HEK293 (cell line): ENCODE measurements at regions not wholly inside any gene's neighbourhood (a gene's known extent, or its start where the extent isn't known, plus 50 kb on each side); places are given as distances from the start of the nearest gene placed in this dataset.

Source experiments
- CTCF ChIA-PET: fragments of 350-600 bp; formaldehyde crosslinking; extraction: SDS; loops from one replicate; lab custom pipeline; 2021; ENCODE audit warnings: antibody characterized with exemption; lab: Yijun Ruan, JAX
- POLR2A ChIA-PET: fragments of 300-600 bp; formaldehyde crosslinking; extraction: SDS; loops from one replicate; lab custom pipeline; 2020; ENCODE audit warnings: antibody characterized with exemption, inconsistent platforms; lab: Yijun Ruan, JAX
- H3K27ac ChIP-seq: fragments of 200-500 bp; sonication (Bioruptor generic); 2 replicates; pipeline ENCODE4 v1.5.1; 2014; ENCODE audit warnings: low read depth, low read length, control low read depth, inconsistent platforms; ENCODE audit errors: extremely low read depth
- H3K36me3 ChIP-seq, 2 experiments: fragments of 200-500 bp in 1 of 2; sonication (Bioruptor generic) in 1 of 2; 1 replicate in 1 of 2; 2 replicates in 1 of 2; pipeline ENCODE4 v1.5.1; 2014 to 2017; ENCODE audit warnings: inconsistent platforms in 2 of 2, low read length in 2 of 2; ENCODE audit not compliant: control insufficient read depth in 2 of 2, insufficient read depth in 1 of 2
- H3K4me1 ChIP-seq: fragments of 200-500 bp; sonication (Bioruptor generic); 2 replicates; pipeline ENCODE4 v1.5.1; 2014; ENCODE audit warnings: mild to moderate bottlenecking, low read length, inconsistent platforms; ENCODE audit not compliant: control insufficient read depth, insufficient read depth
- H3K4me3 ChIP-seq: 2 replicates; pipeline ENCODE4 v1.5.1; 2011; ENCODE audit warnings: low read depth, mild to moderate bottlenecking, control low read depth, low read length, moderate library complexity
- H3K9me3 ChIP-seq: fragments of 200-500 bp; sonication (Bioruptor generic); 2 replicates; pipeline ENCODE4 v1.5.1; 2014; ENCODE audit warnings: low read depth, low read length, inconsistent platforms; ENCODE audit not compliant: control insufficient read depth, insufficient read depth
- GLIS1 ChIP-seq: fragments of 450-650 bp; formaldehyde crosslinking; IDR thresholded peaks from 2 replicates; pipeline ENCODE4 v1.5.1; 2016; ENCODE audit warnings: missing biosample characterization, missing genetic modification characterization
- HOXA7 ChIP-seq: sonication (generic); formaldehyde crosslinking; IDR thresholded peaks from 2 replicates; pipeline ENCODE4 v1.8.1; 2022; ENCODE audit warnings: missing genetic modification reagents, borderline replicate concordance
- MZF1 ChIP-seq: fragments of 450-650 bp; formaldehyde crosslinking; IDR thresholded peaks from 2 replicates; pipeline ENCODE4 v1.5.1; 2017; ENCODE audit warnings: missing biosample characterization, missing genetic modification characterization, borderline replicate concordance
- REPIN1 ChIP-seq: fragments of 450-650 bp; formaldehyde crosslinking; IDR thresholded peaks from 2 replicates; pipeline ENCODE4 v1.5.1; 2017; ENCODE audit warnings: missing biosample characterization, missing genetic modification characterization, low read depth
- SCRT2 ChIP-seq: fragments of 450-650 bp; formaldehyde crosslinking; IDR thresholded peaks from 2 replicates; pipeline ENCODE4 v1.5.1; 2016; ENCODE audit warnings: missing biosample characterization, missing genetic modification characterization
- YY2 ChIP-seq: fragments of 450-650 bp; formaldehyde crosslinking; IDR thresholded peaks from 2 replicates; pipeline ENCODE4 v1.5.1; 2016; ENCODE audit warnings: missing biosample characterization, missing genetic modification characterization
- ZBTB21 ChIP-seq: fragments of 450-650 bp; formaldehyde crosslinking; IDR thresholded peaks from 2 replicates; pipeline ENCODE4 v1.5.1; 2017; ENCODE audit warnings: missing biosample characterization, missing genetic modification characterization
- ZFP41 ChIP-seq: fragments of 450-650 bp; formaldehyde crosslinking; IDR thresholded peaks from 2 replicates; pipeline ENCODE4 v1.5.1; 2016; ENCODE audit warnings: missing biosample characterization, missing genetic modification characterization, borderline replicate concordance
- ZNF133 ChIP-seq: fragments of 450-650 bp; formaldehyde crosslinking; IDR thresholded peaks from 2 replicates; pipeline ENCODE4 v1.5.1; 2016; ENCODE audit warnings: missing biosample characterization, missing genetic modification characterization
- ZNF146 ChIP-seq: fragments of 450-650 bp; formaldehyde crosslinking; IDR thresholded peaks from 2 replicates; pipeline ENCODE4 v1.5.1; 2016; ENCODE audit warnings: missing biosample characterization, missing genetic modification characterization
- ZNF175 ChIP-seq: fragments of 450-650 bp; formaldehyde crosslinking; IDR thresholded peaks from 2 replicates; pipeline ENCODE4 v1.5.1; 2016; ENCODE audit warnings: missing biosample characterization, missing genetic modification characterization
- ZNF202 ChIP-seq: fragments of 450-650 bp; formaldehyde crosslinking; IDR thresholded peaks from 2 replicates; pipeline ENCODE4 v1.5.1; 2016; ENCODE audit warnings: missing biosample characterization, missing genetic modification characterization, borderline replicate concordance
- ZNF335 ChIP-seq: fragments of 450-650 bp; formaldehyde crosslinking; conservative IDR thresholded peaks from 2 replicates; pipeline ENCODE4 v1.5.1; 2016; ENCODE audit warnings: missing biosample characterization, missing genetic modification characterization
- ZNF354C ChIP-seq: fragments of 450-650 bp; formaldehyde crosslinking; IDR thresholded peaks from 2 replicates; pipeline ENCODE4 v1.5.1; 2016; ENCODE audit warnings: missing biosample characterization, missing genetic modification characterization, low read depth, borderline replicate concordance
- ZNF624 ChIP-seq: fragments of 450-650 bp; formaldehyde crosslinking; IDR thresholded peaks from 2 replicates; pipeline ENCODE4 v1.5.1; 2017; ENCODE audit warnings: missing biosample characterization, missing genetic modification characterization
- ZNF768 ChIP-seq: fragments of 450-650 bp; formaldehyde crosslinking; IDR thresholded peaks from 2 replicates; pipeline ENCODE4 v1.5.1; 2018; ENCODE audit warnings: missing biosample characterization, mild to moderate bottlenecking, missing genetic modification characterization
- TF ChIP-seq, protein P1 (sequence below): fragments of 450-650 bp; formaldehyde crosslinking; IDR thresholded peaks from 2 replicates; pipeline ENCODE4 v1.5.1; 2016; ENCODE audit warnings: missing biosample characterization, missing genetic modification characterization
- TF ChIP-seq, protein P2 (sequence below): fragments of 450-650 bp; formaldehyde crosslinking; IDR thresholded peaks from 2 replicates; pipeline ENCODE4 v1.5.1; 2016; ENCODE audit warnings: missing biosample characterization, missing genetic modification characterization
- TF ChIP-seq, protein P3 (sequence below): fragments of 450-650 bp; formaldehyde crosslinking; IDR thresholded peaks from 2 replicates; pipeline ENCODE4 v1.5.1; 2016; ENCODE audit warnings: missing biosample characterization, missing genetic modification characterization
- TF ChIP-seq, protein P4 (sequence below): fragments of 450-650 bp; formaldehyde crosslinking; IDR thresholded peaks from 2 replicates; pipeline ENCODE4 v1.5.1; 2016; ENCODE audit warnings: missing biosample characterization, missing genetic modification characterization, low read depth

DNA sequence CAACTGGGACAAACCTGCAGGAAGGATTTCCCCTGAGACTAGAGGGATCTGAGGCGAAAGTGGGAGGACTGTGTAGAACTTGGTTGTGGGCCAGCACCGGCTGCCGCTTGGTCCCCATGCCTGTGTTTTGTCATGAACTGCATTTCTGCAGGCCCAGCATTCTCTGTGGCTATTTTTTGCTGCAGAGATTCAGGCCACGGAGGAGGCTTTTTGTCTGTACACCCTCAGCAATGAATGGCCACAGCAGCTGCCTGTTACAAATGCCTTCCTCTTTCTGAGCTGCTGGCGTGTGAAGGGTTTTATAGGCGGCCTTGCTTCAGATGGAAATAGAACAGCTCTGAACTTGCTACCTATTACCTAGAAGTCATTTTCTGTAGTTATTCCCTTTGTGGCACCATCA is 164.4 kb downstream of the SH2D4B start:
- Histone ChIP-seq H3K27ac (no peak overlapping the region), H3K9me3 (no peaks in the 10 kb centered on the region), H3K4me3 (no peak overlapping the region), H3K36me3 (no peaks in the 10 kb centered on the region), H3K4me1 (no peaks in the 10 kb centered on the region)
- CTCF ChIA-PET, result interaction anchor here (1.1 to 2.5 kb wide), 2 partner anchors 38 to 220 kb away, joined by 4 to 12 read pairs; no protein-coding TSS in a partner anchor
- POLR2A ChIA-PET, result no interaction called here
- TF ChIP-seq ZFP41, result no peak
- TF ChIP-seq, protein P1, sequence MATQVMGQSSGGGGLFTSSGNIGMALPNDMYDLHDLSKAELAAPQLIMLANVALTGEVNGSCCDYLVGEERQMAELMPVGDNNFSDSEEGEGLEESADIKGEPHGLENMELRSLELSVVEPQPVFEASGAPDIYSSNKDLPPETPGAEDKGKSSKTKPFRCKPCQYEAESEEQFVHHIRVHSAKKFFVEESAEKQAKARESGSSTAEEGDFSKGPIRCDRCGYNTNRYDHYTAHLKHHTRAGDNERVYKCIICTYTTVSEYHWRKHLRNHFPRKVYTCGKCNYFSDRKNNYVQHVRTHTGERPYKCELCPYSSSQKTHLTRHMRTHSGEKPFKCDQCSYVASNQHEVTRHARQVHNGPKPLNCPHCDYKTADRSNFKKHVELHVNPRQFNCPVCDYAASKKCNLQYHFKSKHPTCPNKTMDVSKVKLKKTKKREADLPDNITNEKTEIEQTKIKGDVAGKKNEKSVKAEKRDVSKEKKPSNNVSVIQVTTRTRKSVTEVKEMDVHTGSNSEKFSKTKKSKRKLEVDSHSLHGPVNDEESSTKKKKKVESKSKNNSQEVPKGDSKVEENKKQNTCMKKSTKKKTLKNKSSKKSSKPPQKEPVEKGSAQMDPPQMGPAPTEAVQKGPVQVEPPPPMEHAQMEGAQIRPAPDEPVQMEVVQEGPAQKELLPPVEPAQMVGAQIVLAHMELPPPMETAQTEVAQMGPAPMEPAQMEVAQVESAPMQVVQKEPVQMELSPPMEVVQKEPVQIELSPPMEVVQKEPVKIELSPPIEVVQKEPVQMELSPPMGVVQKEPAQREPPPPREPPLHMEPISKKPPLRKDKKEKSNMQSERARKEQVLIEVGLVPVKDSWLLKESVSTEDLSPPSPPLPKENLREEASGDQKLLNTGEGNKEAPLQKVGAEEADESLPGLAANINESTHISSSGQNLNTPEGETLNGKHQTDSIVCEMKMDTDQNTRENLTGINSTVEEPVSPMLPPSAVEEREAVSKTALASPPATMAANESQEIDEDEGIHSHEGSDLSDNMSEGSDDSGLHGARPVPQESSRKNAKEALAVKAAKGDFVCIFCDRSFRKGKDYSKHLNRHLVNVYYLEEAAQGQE (tag by site-specific recombination), result no peak
- TF ChIP-seq, protein P2, sequence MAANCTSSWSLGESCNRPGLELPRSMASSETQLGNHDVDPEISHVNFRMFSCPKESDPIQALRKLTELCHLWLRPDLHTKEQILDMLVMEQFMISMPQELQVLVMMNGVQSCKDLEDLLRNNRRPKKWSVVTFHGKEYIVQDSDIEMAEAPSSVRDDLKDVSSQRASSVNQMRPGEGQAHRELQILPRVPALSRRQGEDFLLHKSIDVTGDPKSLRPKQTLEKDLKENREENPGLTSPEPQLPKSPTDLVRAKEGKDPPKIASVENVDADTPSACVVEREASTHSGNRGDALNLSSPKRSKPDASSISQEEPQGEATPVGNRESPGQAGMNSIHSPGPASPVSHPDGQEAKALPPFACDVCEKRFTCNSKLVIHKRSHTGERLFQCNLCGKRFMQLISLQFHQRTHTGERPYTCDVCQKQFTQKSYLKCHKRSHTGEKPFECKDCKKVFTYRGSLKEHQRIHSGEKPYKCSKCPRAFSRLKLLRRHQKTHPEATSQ (tag by site-specific recombination), result no peak

DNA sequence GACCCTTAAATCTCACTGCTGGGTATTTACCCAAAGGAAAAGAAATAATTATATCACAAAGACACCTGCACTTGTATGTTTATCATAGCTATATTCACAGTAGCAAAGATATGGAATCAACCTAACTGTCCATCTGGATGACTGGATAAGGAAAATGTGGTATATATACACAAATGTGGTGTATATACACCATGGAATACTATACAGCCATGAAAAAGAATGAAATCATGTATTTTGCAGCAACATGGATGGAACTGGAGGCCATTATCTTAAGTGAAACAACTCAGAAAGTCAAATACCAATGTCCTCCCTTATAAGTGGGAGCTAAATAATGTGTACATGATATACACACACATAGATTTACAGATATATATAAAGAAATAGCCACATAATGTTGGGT is 168.2 kb downstream of the SH2D4B start:
- ChIA-PET POLR2A (no interaction called here), CTCF (interaction anchor here (0.6 to 1.4 kb wide), 3 partner anchors 25 to 616 kb away, joined by 3 to 6 read pairs (median 3); no protein-coding TSS in a partner anchor)
- H3K27ac ChIP-seq, result no peak overlapping the region
- no peak overlapping the region for H3K4me3 ChIP-seq
- no peaks in the 10 kb centered on the region for H3K4me1 ChIP-seq
- TF ChIP-seq, protein P3, sequence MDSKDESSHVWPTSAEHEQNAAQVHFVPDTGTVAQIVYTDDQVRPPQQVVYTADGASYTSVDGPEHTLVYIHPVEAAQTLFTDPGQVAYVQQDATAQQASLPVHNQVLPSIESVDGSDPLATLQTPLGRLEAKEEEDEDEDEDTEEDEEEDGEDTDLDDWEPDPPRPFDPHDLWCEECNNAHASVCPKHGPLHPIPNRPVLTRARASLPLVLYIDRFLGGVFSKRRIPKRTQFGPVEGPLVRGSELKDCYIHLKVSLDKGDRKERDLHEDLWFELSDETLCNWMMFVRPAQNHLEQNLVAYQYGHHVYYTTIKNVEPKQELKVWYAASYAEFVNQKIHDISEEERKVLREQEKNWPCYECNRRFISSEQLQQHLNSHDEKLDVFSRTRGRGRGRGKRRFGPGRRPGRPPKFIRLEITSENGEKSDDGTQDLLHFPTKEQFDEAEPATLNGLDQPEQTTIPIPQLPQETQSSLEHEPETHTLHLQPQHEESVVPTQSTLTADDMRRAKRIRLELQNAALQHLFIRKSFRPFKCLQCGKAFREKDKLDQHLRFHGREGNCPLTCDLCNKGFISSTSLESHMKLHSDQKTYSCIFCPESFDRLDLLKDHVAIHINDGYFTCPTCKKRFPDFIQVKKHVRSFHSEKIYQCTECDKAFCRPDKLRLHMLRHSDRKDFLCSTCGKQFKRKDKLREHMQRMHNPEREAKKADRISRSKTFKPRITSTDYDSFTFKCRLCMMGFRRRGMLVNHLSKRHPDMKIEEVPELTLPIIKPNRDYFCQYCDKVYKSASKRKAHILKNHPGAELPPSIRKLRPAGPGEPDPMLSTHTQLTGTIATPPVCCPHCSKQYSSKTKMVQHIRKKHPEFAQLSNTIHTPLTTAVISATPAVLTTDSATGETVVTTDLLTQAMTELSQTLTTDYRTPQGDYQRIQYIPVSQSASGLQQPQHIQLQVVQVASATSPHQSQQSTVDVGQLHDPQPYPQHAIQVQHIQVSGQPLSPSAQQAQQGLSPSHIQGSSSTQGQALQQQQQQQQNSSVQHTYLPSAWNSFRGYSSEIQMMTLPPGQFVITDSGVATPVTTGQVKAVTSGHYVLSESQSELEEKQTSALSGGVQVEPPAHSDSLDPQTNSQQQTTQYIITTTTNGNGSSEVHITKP (tag by site-specific recombination), result no peak
- peak; percentile 89 for TF ChIP-seq ZNF146 (tag by site-specific recombination)
- H3K36me3 ChIP-seq, result no peaks in the 10 kb centered on the region
- H3K9me3 ChIP-seq, result no peaks in the 10 kb centered on the region

DNA sequence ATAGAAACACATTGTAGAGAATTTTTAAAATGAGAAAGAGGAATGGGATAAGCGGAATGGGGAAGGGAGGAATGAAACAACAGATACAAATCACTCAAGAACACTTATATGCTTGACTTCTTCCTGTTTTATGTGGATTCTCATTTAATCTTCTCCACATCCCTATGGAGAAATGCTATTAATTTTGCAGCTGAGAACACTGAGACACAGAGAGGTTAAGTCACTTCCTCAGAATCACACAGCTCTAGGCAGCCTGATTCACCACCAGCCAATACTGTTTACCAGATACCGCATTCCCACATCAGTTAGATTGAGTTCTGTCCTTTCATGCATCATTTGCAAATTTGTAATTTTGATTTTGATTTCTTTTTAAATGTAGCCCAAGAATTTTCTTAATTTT is 170.5 kb downstream of the SH2D4B start:
- Histone ChIP-seq H3K27ac (no peak overlapping the region), H3K9me3 (no peaks in the 10 kb centered on the region), H3K36me3 (no peaks in the 10 kb centered on the region), H3K4me1 (no peaks in the 10 kb centered on the region), H3K4me3 (no peak overlapping the region)
- ChIA-PET CTCF (interaction anchor here (1.0 to 1.9 kb wide), 3 partner anchors 8 to 216 kb away, joined by 3 to 5 read pairs (median 4); no protein-coding TSS in a partner anchor), POLR2A (no interaction called here)
- TF ChIP-seq ZNF624 (tag by site-specific recombination) (no peak), HOXA7 (CRISPR knock-in tag) (no peak), YY2 (tag by site-specific recombination) (no peak), ZBTB21 (no peak), ZNF133 (tag by site-specific recombination) (no peak), ZNF768 (tag by site-specific recombination) (no peak), REPIN1 (no peak), GLIS1 (tag by site-specific recombination) (no peak), ZNF354C (no peak), ZNF202 (tag by site-specific recombination) (no peak), SCRT2 (tag by site-specific recombination) (no peak), ZNF335 (tag by site-specific recombination) (no peak), ZNF175 (tag by site-specific recombination) (no peak), MZF1 (tag by site-specific recombination) (no peak)
- TF ChIP-seq, protein P4, sequence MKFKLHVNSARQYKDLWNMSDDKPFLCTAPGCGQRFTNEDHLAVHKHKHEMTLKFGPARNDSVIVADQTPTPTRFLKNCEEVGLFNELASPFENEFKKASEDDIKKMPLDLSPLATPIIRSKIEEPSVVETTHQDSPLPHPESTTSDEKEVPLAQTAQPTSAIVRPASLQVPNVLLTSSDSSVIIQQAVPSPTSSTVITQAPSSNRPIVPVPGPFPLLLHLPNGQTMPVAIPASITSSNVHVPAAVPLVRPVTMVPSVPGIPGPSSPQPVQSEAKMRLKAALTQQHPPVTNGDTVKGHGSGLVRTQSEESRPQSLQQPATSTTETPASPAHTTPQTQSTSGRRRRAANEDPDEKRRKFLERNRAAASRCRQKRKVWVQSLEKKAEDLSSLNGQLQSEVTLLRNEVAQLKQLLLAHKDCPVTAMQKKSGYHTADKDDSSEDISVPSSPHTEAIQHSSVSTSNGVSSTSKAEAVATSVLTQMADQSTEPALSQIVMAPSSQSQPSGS, result no peak
